CD4-positive, alpha-beta T cell treated with Interleukin-4 for 4 hours (primary cell): ENCODE measurements at regions not wholly inside any gene's neighbourhood (a gene's known extent, or its start where the extent isn't known, plus 50 kb on each side); places are given as distances from the start of the nearest gene placed in this dataset.

Experiments used
- DNase-seq: peaks from one replicate; pipeline ENCODE4 v3.0.0-alpha.2; 2020

- no peak for DNase-seq
Observed at GRCh38 chr1:90122654-90123340, 127.9 kb downstream of the ZNF326 start.

- peak; percentile 30 for DNase-seq
Observed at GRCh38 chr1:90114521-90115141, 119.7 kb downstream of the ZNF326 start.

GRCh38 chr1:90107990-90108389 lies 113.1 kb downstream of the ZNF326 start:
- DNase-seq, result no peak

- DNase-seq, result no peak
Observed at GRCh38 chr1:90106311-90106710, 111.4 kb downstream of the ZNF326 start.

GRCh38 chr1:90104941-90105538 lies 110.1 kb downstream of the ZNF326 start:
- DNase-seq, result no peak

GRCh38 chr1:90100566-90100965 lies 105.7 kb downstream of the ZNF326 start:
- no peak for DNase-seq

- no peak for DNase-seq
Observed at GRCh38 chr1:90092441-90092840, 97.5 kb downstream of the ZNF326 start.
